GM12864 (cell line): ENCODE measurements at regions not wholly inside any gene's neighbourhood (a gene's known extent, or its start where the extent isn't known, plus 50 kb on each side); places are given as distances from the start of the nearest gene placed in this dataset.

ENCODE experiments used
- DNase-seq: peaks from one replicate; pipeline ENCODE4 v3.0.0-alpha.2; 2011; ENCODE audit warnings: low read depth
- H3K4me3 ChIP-seq: 2 replicates; pipeline ENCODE4 v1.5.1; 2011; ENCODE audit warnings: mild to moderate bottlenecking, low read depth, low read length, control low read depth
- TF ChIP-seq, protein P1 (sequence below): IDR thresholded peaks from 2 replicates; pipeline ENCODE4 v1.5.1; 2011; ENCODE audit warnings: low read depth, mild to moderate bottlenecking, moderate library complexity, low read length, control low read depth, inconsistent platforms; ENCODE audit errors: missing control alignments

DNA sequence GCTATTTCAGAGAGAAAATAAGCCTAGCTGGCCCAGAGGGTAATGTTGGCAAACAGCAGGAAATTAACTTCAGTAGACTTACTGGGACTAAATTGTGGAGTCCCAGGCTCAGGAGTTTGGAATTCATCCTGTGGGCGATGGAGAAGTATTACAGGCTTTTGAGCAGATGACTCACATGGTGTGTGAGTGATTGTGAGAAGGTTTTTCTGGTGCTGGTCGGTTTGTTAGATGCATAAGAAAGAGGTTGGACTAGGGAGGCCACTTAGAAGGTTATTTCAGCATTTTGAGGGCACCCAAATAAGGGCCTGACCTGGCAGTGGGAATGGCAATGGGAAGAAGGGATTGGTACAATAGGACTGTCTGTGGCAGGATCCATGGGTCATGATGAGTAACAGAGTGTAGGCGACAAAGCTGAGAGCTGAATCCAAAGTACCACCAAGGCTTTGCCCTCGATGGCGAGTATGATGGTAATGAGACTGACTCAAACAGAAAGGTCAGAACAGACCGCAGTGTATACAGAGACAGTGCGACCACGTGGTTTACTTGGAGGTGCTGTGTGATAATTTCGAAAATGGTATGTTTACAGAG lies 69.2 kb upstream of the KIF26B start:
- TF ChIP-seq, protein P1, sequence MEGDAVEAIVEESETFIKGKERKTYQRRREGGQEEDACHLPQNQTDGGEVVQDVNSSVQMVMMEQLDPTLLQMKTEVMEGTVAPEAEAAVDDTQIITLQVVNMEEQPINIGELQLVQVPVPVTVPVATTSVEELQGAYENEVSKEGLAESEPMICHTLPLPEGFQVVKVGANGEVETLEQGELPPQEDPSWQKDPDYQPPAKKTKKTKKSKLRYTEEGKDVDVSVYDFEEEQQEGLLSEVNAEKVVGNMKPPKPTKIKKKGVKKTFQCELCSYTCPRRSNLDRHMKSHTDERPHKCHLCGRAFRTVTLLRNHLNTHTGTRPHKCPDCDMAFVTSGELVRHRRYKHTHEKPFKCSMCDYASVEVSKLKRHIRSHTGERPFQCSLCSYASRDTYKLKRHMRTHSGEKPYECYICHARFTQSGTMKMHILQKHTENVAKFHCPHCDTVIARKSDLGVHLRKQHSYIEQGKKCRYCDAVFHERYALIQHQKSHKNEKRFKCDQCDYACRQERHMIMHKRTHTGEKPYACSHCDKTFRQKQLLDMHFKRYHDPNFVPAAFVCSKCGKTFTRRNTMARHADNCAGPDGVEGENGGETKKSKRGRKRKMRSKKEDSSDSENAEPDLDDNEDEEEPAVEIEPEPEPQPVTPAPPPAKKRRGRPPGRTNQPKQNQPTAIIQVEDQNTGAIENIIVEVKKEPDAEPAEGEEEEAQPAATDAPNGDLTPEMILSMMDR, result no peak
- DNase-seq, result no peak
- H3K4me3 ChIP-seq, result no peak overlapping the region

DNA sequence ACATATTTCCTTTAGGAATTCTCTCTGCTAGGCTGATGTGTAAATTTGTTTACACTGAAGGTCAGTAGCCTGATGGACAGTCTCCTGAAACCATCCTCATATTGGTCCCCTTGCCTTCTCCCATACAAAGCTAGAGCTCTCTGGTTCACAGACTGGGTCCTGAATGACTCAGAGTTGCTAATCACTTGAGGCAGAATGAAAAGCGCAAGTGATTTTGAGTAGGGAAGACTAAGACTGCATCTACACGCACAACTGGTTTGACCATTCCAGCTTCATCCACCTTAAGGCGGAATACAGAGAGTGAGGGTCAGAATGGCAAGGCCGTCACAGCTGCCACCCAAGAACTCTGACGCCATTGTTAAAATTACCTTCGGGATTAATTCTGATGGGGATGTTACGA lies 70.2 kb upstream of the KIF26B start:
- TF ChIP-seq, protein P1, result no peak

DNA sequence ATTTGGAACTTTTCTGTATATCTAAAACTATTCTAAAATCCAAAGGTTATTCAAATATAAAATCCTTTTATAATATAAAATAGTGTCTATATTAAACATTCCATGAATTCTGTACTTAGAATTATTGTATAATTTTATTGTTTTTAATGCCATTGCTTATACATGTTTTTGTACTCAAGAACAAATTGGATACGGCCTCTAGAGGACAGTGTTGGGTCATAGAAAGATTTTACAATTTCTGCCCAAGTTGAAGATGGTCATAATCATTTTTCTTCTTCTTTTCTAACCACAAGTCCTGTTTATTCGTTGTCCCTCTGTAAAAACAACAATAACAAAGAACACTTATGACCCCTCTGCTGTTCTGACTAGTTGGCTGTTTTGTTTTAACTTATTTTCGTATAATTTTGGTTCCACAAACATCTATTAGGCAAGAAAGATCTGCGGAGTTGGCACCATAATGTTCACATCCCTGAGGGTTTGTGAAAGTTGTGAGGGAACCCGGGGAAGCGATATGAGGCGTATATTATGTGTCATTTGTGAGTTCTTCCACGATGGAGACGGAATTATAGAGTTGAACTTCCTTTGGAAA lies 75.7 kb upstream of the KIF26B start:
- TF ChIP-seq, protein P1, result peak; percentile 62
- no peak for DNase-seq
- no peak overlapping the region for H3K4me3 ChIP-seq

More for the DNA sequence above, 70.2 kb upstream of the KIF26B start:
- H3K4me3 ChIP-seq, result no peak overlapping the region
- no peak for DNase-seq

DNA sequence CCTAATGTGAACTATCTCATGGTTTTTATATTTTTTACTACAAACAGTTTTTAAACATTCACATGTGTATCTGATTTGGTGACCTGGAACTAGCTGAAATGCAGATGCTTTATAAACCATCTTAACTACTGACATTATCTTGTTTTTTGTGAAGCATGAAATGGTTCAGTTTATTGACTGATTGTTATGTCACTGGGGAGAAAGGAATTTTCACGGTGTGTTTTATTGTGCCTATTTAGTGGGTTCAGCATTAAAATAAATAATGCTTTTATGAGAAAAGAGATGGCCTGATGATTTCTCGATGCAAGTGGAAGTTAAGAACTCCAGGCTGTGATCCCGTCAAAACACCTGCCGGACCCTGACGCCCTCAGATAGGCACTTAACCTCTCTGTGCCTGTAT lies 79.9 kb upstream of the KIF26B start:
- no peak for DNase-seq
- no peak overlapping the region for H3K4me3 ChIP-seq
- TF ChIP-seq, protein P1, result no peak

DNA sequence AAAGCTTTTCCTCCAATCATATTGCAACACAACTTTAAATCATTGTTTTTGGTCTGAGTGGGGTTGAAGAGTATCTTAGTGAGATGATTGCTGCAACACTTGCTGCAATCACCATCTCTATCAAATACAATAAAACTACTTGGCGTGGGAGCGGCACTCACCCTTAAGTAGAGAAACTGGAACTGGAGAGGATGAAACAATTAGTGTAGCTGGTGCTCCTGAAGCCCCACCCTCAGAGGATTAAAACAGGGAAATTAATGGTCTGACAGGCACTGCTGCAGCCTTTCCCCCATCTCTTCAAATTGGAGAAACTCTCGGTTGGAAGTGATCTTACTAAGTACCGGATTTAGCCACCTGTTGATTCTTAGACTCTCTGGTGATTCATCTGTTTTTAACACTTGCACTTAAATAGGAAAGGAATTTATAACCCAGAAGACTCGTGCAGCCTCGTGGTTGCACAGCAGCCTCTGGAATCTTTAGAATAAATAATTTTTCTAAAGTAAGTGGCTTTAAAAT lies 80.5 kb upstream of the KIF26B start:
- TF ChIP-seq, protein P1, result no peak
- DNase-seq, result no peak
- no peak overlapping the region for H3K4me3 ChIP-seq

DNA sequence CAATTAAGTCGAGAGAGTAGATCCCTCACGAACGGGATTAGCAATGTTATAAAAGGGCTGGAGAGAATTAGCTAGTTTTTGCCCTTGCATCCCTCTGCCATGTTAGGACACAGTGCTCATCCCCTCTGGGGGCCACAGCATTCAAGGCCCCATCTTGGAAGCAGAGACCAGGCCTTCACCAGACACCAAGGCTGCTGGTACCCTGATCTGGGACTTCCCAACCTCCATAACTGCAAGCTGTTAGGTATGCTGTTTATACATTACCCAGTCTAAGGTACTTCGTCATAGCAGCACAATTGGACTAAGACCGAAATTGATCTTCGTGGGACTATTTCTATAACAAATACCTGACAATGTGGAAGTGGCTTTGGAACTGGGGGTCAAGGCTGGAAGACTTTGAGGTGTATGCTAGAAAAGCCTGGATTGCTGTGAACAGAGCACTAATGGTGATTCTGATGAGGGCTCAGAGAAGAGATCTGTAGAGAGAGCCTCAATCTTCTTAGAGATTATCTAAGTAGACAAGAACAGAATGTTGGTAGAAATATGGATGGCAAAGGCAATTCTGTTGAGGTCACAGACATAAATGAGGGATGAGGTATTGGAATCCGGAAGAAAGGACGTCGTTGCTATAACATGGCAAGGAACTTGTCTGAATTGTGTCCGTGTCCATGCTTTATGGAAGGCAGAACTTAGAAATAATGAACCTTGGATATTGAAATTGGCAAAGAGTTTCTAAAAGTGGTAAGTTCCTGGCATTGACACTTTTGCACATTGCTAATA lies 83.8 kb upstream of the KIF26B start:
- no peak for DNase-seq
- no peak overlapping the region for H3K4me3 ChIP-seq
- TF ChIP-seq, protein P1, result no peak
